ENCODE measurements at regions not wholly inside any gene's neighbourhood (a gene's known extent, or its start where the extent isn't known, plus 50 kb on each side); places are given as distances from the start of the nearest gene placed in this dataset.

DNA sequence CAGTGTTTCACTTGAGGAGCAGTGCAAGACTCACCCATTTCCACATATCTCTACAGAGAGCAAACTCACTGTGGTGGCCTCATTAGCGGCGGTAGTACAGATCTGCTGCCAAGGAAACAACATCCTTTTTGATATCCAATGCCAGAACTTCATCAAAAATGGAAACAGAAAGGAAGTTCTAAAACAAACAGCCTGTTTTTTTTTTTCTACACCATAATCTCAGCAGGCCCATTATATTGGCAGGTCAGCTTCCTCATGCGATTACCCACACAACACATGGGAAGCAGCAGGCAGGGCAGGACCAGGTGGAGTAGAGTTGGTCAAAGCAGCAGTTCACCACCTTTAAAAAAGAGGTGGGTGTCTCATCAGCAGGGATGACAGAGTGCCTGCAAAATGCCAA lies 678.9 kb upstream of the CELF4 start:
- Histone ChIP-seq H3K36me3 (ENCODE audit: insufficient read depth) (no peaks in the 10 kb centered on the region), H3K27ac (no peak overlapping the region), H3K4me3 (IDR thresholded peaks at IDR 0.05; ENCODE audit: insufficient read depth, low read depth, low read length) (no peak overlapping the region), H4K20me1 (ENCODE audit: insufficient read depth) (no peaks in the 10 kb centered on the region), H3K9ac (no peak overlapping the region), H3K27me3 (ENCODE audit: insufficient read depth, low read depth) (no peaks in the 10 kb centered on the region), H3K4me1 (ENCODE audit: low read depth, poor library complexity, severe bottlenecking) (peaks cover 16% of the 10 kb centered on the region), H3K79me2 (ENCODE audit: insufficient read depth, low read depth) (no peaks in the 10 kb centered on the region), H3K4me2 (no peak overlapping the region), H2AFZ (ENCODE audit: low read depth) (no peak overlapping the region)
- TF ChIP-seq, protein P1, sequence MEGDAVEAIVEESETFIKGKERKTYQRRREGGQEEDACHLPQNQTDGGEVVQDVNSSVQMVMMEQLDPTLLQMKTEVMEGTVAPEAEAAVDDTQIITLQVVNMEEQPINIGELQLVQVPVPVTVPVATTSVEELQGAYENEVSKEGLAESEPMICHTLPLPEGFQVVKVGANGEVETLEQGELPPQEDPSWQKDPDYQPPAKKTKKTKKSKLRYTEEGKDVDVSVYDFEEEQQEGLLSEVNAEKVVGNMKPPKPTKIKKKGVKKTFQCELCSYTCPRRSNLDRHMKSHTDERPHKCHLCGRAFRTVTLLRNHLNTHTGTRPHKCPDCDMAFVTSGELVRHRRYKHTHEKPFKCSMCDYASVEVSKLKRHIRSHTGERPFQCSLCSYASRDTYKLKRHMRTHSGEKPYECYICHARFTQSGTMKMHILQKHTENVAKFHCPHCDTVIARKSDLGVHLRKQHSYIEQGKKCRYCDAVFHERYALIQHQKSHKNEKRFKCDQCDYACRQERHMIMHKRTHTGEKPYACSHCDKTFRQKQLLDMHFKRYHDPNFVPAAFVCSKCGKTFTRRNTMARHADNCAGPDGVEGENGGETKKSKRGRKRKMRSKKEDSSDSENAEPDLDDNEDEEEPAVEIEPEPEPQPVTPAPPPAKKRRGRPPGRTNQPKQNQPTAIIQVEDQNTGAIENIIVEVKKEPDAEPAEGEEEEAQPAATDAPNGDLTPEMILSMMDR (conservative IDR thresholded peaks at IDR 0.05; ENCODE audit: low read depth, low read length), result no peak

DNA sequence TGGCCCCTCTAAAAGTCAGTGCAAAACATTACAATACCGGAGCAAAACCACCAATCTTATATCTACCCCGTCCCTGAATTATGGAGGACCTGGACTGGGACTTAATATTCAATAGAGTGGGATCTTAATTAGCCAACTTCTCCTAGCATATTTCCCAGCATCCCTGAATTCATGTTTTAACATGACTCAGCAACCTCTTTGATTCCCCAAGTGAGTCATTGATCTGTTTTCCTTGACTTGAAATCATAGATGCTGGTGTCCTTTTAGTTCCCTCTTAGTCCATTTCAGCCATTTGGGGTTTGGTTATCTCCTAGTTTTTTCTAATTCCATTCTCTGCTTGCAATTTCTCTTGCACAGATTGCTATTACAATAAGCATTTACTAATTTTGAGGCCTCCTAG lies 677.7 kb upstream of the CELF4 start:
- H3K4me1 ChIP-seq (ENCODE audit: low read depth, poor library complexity, severe bottlenecking), result peaks cover 4% of the 10 kb centered on the region
- TF ChIP-seq, protein P1 (conservative IDR thresholded peaks at IDR 0.05; ENCODE audit: low read depth, low read length), result no peak
- no peaks in the 10 kb centered on the region for H4K20me1 ChIP-seq (ENCODE audit: insufficient read depth)
- H3K79me2 ChIP-seq (ENCODE audit: insufficient read depth, low read depth), result no peaks in the 10 kb centered on the region
- H3K27ac ChIP-seq, result no peak overlapping the region
- no peak overlapping the region for H3K9ac ChIP-seq
- no peaks in the 10 kb centered on the region for H3K36me3 ChIP-seq (ENCODE audit: insufficient read depth)
- no peak overlapping the region for H3K4me2 ChIP-seq
- no peaks in the 10 kb centered on the region for H3K27me3 ChIP-seq (ENCODE audit: insufficient read depth, low read depth)
- no peak overlapping the region for H2AFZ ChIP-seq (ENCODE audit: low read depth)
- no peak overlapping the region for H3K4me3 ChIP-seq (IDR thresholded peaks at IDR 0.05; ENCODE audit: insufficient read depth, low read depth, low read length)

DNA sequence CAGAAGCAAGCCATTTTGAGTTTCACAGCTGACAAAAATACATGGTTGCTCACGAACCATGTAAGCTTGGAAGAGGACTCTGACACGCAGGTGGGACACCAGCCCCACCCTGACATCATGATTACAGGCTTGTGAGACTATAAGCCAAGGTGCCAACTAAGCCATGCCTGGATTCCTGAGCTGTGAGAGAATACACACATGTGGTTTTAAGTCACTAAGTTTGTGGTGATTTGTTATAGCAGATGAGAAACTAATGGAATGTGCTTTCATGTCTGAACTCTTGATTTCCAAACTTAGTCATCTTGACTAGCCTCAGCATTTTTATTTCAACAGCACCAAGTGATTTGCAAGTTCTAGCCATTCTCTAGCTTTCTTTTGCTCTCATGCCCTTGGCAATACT lies 676.1 kb upstream of the CELF4 start:
- Histone ChIP-seq H2AFZ (ENCODE audit: low read depth) (no peak overlapping the region), H3K4me3 (IDR thresholded peaks at IDR 0.05; ENCODE audit: insufficient read depth, low read depth, low read length) (no peak overlapping the region), H3K27ac (no peak overlapping the region), H4K20me1 (ENCODE audit: insufficient read depth) (no peaks in the 10 kb centered on the region), H3K27me3 (ENCODE audit: insufficient read depth, low read depth) (no peaks in the 10 kb centered on the region), H3K36me3 (ENCODE audit: insufficient read depth) (no peaks in the 10 kb centered on the region), H3K4me1 (ENCODE audit: low read depth, poor library complexity, severe bottlenecking) (no peaks in the 10 kb centered on the region), H3K79me2 (ENCODE audit: insufficient read depth, low read depth) (no peaks in the 10 kb centered on the region), H3K4me2 (no peak overlapping the region), H3K9ac (no peak overlapping the region)
- TF ChIP-seq, protein P1 (conservative IDR thresholded peaks at IDR 0.05; ENCODE audit: low read depth, low read length), result no peak

DNA sequence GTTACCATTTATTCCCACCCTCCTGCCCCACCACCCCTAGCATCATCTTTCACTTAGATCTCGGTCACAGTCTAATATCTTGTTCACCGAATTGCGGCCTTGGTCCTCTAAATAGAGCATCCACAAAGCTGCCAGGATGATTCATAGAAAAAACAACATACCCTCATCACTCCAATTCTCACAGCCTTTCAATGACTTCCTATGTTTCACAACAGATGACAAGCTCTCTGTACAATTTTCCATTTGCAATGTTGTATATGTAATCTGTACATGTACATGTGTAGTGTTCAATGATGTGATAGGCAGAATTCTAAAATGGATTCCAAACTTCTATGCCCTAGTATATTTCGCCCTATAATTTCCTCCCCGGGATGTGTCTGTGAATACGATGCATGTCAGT lies 675.6 kb upstream of the CELF4 start:
- TF ChIP-seq, protein P1 (conservative IDR thresholded peaks at IDR 0.05; ENCODE audit: low read depth, low read length), result no peak
- no peaks in the 10 kb centered on the region for H4K20me1 ChIP-seq (ENCODE audit: insufficient read depth)
- H3K27ac ChIP-seq, result no peak overlapping the region
- no peak overlapping the region for H3K9ac ChIP-seq
- no peaks in the 10 kb centered on the region for H3K36me3 ChIP-seq (ENCODE audit: insufficient read depth)
- no peaks in the 10 kb centered on the region for H3K4me1 ChIP-seq (ENCODE audit: low read depth, poor library complexity, severe bottlenecking)
- H3K27me3 ChIP-seq (ENCODE audit: insufficient read depth, low read depth), result no peaks in the 10 kb centered on the region
- no peak overlapping the region for H3K4me2 ChIP-seq
- no peak overlapping the region for H3K4me3 ChIP-seq (IDR thresholded peaks at IDR 0.05; ENCODE audit: insufficient read depth, low read depth, low read length)
- no peaks in the 10 kb centered on the region for H3K79me2 ChIP-seq (ENCODE audit: insufficient read depth, low read depth)
- no peak overlapping the region for H2AFZ ChIP-seq (ENCODE audit: low read depth)

DNA sequence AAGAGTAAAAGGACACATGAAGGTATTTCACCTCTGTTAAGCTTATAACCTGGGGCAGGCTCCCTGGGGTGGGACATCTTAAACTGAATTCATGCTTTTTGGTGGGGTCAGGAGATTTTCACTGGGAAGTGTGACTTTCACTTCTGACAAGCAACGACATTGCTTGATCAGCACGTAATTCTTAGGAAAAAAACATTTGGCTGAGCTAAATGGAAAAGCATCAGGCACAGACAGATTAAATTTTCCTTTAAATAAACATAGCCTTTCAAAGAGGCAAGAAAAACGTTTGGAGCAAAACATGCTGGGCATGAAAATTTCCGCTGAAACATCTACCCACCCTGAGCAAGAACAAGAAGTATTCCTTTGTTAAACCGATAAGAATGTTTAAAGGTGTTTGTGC lies 674.0 kb upstream of the CELF4 start:
- Histone ChIP-seq H3K4me1 (ENCODE audit: low read depth, poor library complexity, severe bottlenecking) (no peaks in the 10 kb centered on the region), H3K36me3 (ENCODE audit: insufficient read depth) (no peaks in the 10 kb centered on the region), H2AFZ (ENCODE audit: low read depth) (no peak overlapping the region), H3K27me3 (ENCODE audit: insufficient read depth, low read depth) (no peaks in the 10 kb centered on the region), H3K9ac (no peak overlapping the region), H3K4me2 (no peak overlapping the region), H3K79me2 (ENCODE audit: insufficient read depth, low read depth) (no peaks in the 10 kb centered on the region), H3K27ac (no peak overlapping the region), H3K4me3 (IDR thresholded peaks at IDR 0.05; ENCODE audit: insufficient read depth, low read depth, low read length) (no peak overlapping the region), H4K20me1 (ENCODE audit: insufficient read depth) (no peaks in the 10 kb centered on the region)
- TF ChIP-seq, protein P1 (conservative IDR thresholded peaks at IDR 0.05; ENCODE audit: low read depth, low read length), result no peak
